ENCODE measurements at regions not wholly inside any gene's neighbourhood (a gene's known extent, or its start where the extent isn't known, plus 50 kb on each side); places are given as distances from the start of the nearest gene placed in this dataset.

DNA sequence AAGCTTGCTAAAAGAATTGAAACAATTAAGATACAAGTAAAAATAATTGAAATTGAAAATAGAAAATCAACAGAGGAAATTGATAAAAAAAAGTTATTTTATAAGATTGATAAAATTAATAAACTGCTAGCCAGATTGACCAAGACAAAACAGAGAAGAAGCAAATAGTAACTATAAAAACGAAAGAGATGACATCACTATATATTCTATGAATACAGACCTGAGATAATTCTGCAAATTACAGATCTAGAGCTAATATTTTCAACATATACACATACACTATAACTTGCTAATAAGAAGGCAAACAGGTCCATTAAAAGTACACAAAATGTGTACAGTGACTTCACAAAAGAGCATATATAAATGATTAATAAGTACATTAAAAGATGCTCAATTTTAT is 90.1 kb upstream of the RNPC3 start:
- H3K9me3 ChIP-seq (replicated peaks; ENCODE audit: control insufficient read depth, low read depth, low read length), result no peaks in the 10 kb centered on the region
- DNase-seq, result no peak
- WGBS (ENCODE audit: insufficient coverage), result no CpG with 5 or more reads among the region's 1 CpG
- H3K27ac ChIP-seq (ENCODE audit: low read length), result no peak overlapping the region
- H3K4me1 ChIP-seq (ENCODE audit: control insufficient read depth, insufficient read depth, low read length), result no peaks in the 10 kb centered on the region
- H3K4me3 ChIP-seq (ENCODE audit: low read length), result no peak overlapping the region
- no peaks in the 10 kb centered on the region for H3K36me3 ChIP-seq (ENCODE audit: control insufficient read depth, insufficient read depth, low read length)
- no peaks in the 10 kb centered on the region for H3K27me3 ChIP-seq (ENCODE audit: control insufficient read depth, insufficient read depth, low read length)

DNA sequence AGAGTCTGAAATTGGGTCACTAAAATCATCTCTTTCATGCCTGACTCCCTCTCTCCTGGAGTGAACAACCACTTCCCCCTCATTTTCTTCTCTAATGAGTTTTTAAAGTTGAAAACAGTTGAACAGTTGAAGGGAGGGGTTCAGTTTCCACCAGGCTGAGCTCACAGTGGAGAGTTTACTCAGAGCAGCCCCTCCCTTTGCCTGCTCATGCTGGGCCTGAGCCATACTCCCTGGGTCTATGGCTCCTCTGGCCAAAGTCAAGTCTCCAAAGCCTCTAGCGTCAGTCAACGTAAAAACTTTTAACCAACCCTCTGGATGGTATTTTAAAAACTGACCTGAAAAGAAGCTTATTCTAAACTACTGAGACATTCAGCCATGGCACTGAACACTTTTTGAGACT is 100.8 kb upstream of the RNPC3 start:
- DNase-seq, result no peak
- 86% methylated on average over 2 of the region's 2 CpGs for whole genome bisulfite sequencing (ENCODE audit: insufficient coverage)

DNA sequence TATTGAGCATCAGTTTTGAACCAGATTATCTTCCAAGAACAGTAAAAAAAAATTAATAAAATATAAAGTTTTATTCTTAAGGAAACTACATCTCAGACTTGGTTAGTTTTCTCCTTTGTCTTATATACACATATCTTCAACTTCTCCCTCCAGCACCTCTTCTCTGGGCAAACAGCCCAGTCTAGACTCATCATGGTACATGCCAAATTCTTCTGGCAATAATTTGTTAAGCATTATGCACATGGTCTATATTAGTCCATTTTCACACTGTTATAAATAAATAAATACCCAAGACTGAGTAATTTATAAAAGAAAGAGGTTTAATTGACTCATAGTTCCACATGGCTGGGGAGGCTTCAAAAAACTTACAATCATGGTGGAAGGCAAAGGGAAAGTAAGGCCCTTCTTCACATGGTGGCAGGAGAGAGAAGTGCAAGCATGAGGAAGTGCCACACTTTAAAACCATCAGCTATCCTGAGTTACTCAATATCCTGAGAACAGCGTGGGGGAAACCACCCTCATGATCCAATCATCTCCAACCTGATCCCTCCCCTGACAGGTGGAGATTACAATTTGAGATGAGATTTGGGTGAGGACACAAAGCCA is 108.7 kb upstream of the RNPC3 start:
- Histone ChIP-seq H3K4me1 (ENCODE audit: control insufficient read depth, insufficient read depth, low read length) (no peaks in the 10 kb centered on the region), H3K27me3 (ENCODE audit: control insufficient read depth, insufficient read depth, low read length) (no peaks in the 10 kb centered on the region), H3K9me3 (replicated peaks; ENCODE audit: control insufficient read depth, low read depth, low read length) (no peaks in the 10 kb centered on the region), H3K27ac (ENCODE audit: low read length) (no peak overlapping the region), H3K4me3 (ENCODE audit: low read length) (no peak overlapping the region), H3K36me3 (ENCODE audit: control insufficient read depth, insufficient read depth, low read length) (no peaks in the 10 kb centered on the region)
- WGBS (ENCODE audit: insufficient coverage), result no CpG with 5 or more reads among the region's 1 CpG
- DNase-seq, result no peak

More for the DNA sequence above, 100.8 kb upstream of the RNPC3 start:
- Histone ChIP-seq H3K36me3 (ENCODE audit: control insufficient read depth, insufficient read depth, low read length) (no peaks in the 10 kb centered on the region), H3K9me3 (replicated peaks; ENCODE audit: control insufficient read depth, low read depth, low read length) (no peaks in the 10 kb centered on the region), H3K27me3 (ENCODE audit: control insufficient read depth, insufficient read depth, low read length) (no peaks in the 10 kb centered on the region), H3K4me1 (ENCODE audit: control insufficient read depth, insufficient read depth, low read length) (no peaks in the 10 kb centered on the region), H3K4me3 (ENCODE audit: low read length) (no peak overlapping the region), H3K27ac (ENCODE audit: low read length) (no peak overlapping the region)

DNA sequence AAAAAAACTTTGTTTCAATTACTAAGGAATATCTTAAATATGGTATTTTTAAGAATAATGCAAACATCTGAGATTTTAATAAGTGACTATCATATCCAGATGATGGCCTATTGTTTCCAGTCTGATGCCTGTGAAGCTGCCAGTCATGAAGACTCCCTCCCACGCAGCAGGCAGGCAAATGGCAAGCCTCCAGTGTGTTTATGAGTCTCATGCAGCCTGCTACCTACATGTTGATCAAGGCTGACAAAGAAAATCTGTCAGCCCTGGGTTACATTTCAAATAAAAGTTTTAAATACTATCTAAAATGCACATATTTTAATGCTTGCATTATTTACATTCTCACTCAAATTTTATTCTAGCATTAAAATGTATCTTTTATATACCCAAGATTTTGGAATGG is 137.6 kb upstream of the RNPC3 start:
- Histone ChIP-seq H3K4me1 (ENCODE audit: control insufficient read depth, insufficient read depth, low read length) (no peaks in the 10 kb centered on the region), H3K36me3 (ENCODE audit: control insufficient read depth, insufficient read depth, low read length) (no peaks in the 10 kb centered on the region), H3K27me3 (ENCODE audit: control insufficient read depth, insufficient read depth, low read length) (no peaks in the 10 kb centered on the region), H3K9me3 (replicated peaks; ENCODE audit: control insufficient read depth, low read depth, low read length) (no peaks in the 10 kb centered on the region), H3K4me3 (ENCODE audit: low read length) (no peak overlapping the region), H3K27ac (ENCODE audit: low read length) (no peak overlapping the region)
- WGBS (ENCODE audit: insufficient coverage), result 40% methylated on average over 1 of the region's 1 CpG
- no peak for DNase-seq

DNA sequence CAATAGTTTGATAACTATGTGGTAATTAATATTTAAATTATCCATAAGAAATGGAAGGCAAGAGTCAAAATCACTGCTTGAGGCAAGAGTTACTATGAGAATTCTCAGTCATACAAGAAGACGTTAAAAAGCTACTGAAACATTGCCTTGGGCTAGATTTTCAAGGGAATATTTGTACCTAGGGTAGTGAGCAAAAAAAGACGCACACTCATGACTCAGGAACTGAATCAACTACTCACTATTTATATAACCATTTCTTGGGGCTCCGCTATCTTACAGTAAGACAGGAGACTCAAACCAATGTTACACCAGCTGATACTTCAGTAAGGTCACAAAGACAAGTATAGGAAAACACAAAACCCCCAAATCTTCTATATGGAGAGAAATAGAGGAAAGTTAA is 151.5 kb upstream of the RNPC3 start:
- H3K36me3 ChIP-seq (ENCODE audit: control insufficient read depth, insufficient read depth, low read length), result no peaks in the 10 kb centered on the region
- no peaks in the 10 kb centered on the region for H3K9me3 ChIP-seq (replicated peaks; ENCODE audit: control insufficient read depth, low read depth, low read length)
- H3K4me3 ChIP-seq (ENCODE audit: low read length), result no peak overlapping the region
- DNase-seq, result no peak
- H3K4me1 ChIP-seq (ENCODE audit: control insufficient read depth, insufficient read depth, low read length), result no peaks in the 10 kb centered on the region
- WGBS (ENCODE audit: insufficient coverage), result no CpG with 5 or more reads among the region's 3 CpGs
- H3K27ac ChIP-seq (ENCODE audit: low read length), result no peak overlapping the region
- no peaks in the 10 kb centered on the region for H3K27me3 ChIP-seq (ENCODE audit: control insufficient read depth, insufficient read depth, low read length)

DNA sequence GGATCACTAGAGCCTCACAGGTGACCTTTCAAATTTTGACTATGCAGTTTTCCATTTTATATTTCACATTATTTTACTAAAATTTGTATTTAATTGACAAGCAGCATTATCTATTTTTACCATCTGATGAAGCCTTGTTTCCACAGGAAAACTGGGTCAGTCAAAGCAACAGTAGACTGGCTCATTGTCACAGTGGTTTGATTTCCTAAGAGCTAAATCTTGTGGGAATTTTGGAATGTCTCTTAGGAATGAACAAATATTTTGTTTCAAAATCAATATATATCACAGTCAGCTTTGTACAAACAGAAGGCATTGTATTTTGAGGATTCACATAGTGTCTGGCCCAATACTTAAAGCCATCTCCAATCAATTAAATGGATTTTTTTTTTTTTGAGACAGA is 152.6 kb upstream of the RNPC3 start:
- Histone ChIP-seq H3K27me3 (ENCODE audit: control insufficient read depth, insufficient read depth, low read length) (no peaks in the 10 kb centered on the region), H3K4me1 (ENCODE audit: control insufficient read depth, insufficient read depth, low read length) (no peaks in the 10 kb centered on the region), H3K4me3 (ENCODE audit: low read length) (no peak overlapping the region), H3K36me3 (ENCODE audit: control insufficient read depth, insufficient read depth, low read length) (no peaks in the 10 kb centered on the region), H3K27ac (ENCODE audit: low read length) (no peak overlapping the region), H3K9me3 (replicated peaks; ENCODE audit: control insufficient read depth, low read depth, low read length) (no peaks in the 10 kb centered on the region)
- DNase-seq, result no peak

DNA sequence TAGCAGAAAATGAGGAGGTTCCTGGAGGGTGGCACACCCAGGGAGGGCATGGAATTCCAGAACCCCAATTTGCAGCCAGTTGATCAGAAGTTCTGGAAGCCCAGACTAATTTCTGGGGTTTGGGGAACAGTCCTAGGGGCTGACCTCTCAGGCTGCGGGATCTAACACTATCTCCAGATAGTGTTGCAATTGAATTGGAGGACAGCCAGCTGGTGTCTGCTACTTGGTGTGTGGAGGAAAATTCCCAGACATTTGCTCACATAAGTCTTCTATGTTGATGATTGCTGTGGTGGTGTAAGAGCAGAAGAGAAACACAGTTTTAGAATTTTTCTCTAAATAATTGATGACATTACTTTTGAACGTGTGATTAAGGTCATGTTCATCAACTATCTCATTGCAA is 154.3 kb upstream of the RNPC3 start:
- DNase-seq, result no peak
- Histone ChIP-seq H3K9me3 (replicated peaks; ENCODE audit: control insufficient read depth, low read depth, low read length) (no peaks in the 10 kb centered on the region), H3K27me3 (ENCODE audit: control insufficient read depth, insufficient read depth, low read length) (no peaks in the 10 kb centered on the region), H3K4me3 (ENCODE audit: low read length) (no peak overlapping the region), H3K27ac (ENCODE audit: low read length) (no peak overlapping the region), H3K4me1 (ENCODE audit: control insufficient read depth, insufficient read depth, low read length) (no peaks in the 10 kb centered on the region), H3K36me3 (ENCODE audit: control insufficient read depth, insufficient read depth, low read length) (no peaks in the 10 kb centered on the region)
- no CpG with 5 or more reads among the region's 2 CpGs for WGBS (ENCODE audit: insufficient coverage)

- no peaks in the 10 kb centered on the region for H3K4me1 ChIP-seq (ENCODE audit: control insufficient read depth, insufficient read depth, low read length)
- H3K27ac ChIP-seq (ENCODE audit: low read length), result no peak overlapping the region
- H3K4me3 ChIP-seq (ENCODE audit: low read length), result no peak overlapping the region
- H3K9me3 ChIP-seq (replicated peaks; ENCODE audit: control insufficient read depth, low read depth, low read length), result no peaks in the 10 kb centered on the region
- 88% methylated on average over 1 of the region's 4 CpGs for whole genome bisulfite sequencing (ENCODE audit: insufficient coverage)
- H3K27me3 ChIP-seq (ENCODE audit: control insufficient read depth, insufficient read depth, low read length), result no peaks in the 10 kb centered on the region
- DNase-seq, result no peak
- H3K36me3 ChIP-seq (ENCODE audit: control insufficient read depth, insufficient read depth, low read length), result no peaks in the 10 kb centered on the region
Observed at GRCh38 chr1:103367186-103367585, 158.3 kb upstream of the RNPC3 start.

- H3K27me3 ChIP-seq (ENCODE audit: control insufficient read depth, insufficient read depth, low read length), result no peaks in the 10 kb centered on the region
- no peak for DNase-seq
- WGBS (ENCODE audit: insufficient coverage), result no CpG with 5 or more reads among the region's 5 CpGs
- H3K4me1 ChIP-seq (ENCODE audit: control insufficient read depth, insufficient read depth, low read length), result no peaks in the 10 kb centered on the region
- no peak overlapping the region for H3K4me3 ChIP-seq (ENCODE audit: low read length)
- no peaks in the 10 kb centered on the region for H3K36me3 ChIP-seq (ENCODE audit: control insufficient read depth, insufficient read depth, low read length)
- no peaks in the 10 kb centered on the region for H3K9me3 ChIP-seq (replicated peaks; ENCODE audit: control insufficient read depth, low read depth, low read length)
- H3K27ac ChIP-seq (ENCODE audit: low read length), result no peak overlapping the region
Observed at GRCh38 chr1:103365860-103366569, 159.5 kb upstream of the RNPC3 start.

DNA sequence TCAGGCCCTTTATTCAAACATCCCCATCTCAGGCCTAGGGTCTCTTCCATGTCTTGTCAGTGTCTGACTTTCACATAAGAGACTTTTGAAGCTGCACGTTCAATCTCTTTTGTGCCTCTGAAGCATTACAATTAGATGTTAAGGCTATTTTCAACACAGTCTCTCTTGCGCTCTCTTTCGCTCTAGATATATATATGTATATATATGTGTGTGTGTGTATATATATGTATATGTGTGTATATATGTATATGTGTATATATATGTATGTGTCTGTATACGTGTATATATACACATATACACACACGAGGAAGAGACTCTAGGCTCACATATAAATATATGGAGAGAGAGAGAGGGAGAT is 162.5 kb upstream of the RNPC3 start:
- no peaks in the 10 kb centered on the region for H3K9me3 ChIP-seq (replicated peaks; ENCODE audit: control insufficient read depth, low read depth, low read length)
- no peak for DNase-seq
- WGBS (ENCODE audit: insufficient coverage), result no CpG with 5 or more reads among the region's 5 CpGs

More for the DNA sequence above, 162.5 kb upstream of the RNPC3 start:
- H3K4me1 ChIP-seq (ENCODE audit: control insufficient read depth, insufficient read depth, low read length), result no peaks in the 10 kb centered on the region
- no peak overlapping the region for H3K4me3 ChIP-seq (ENCODE audit: low read length)
- H3K36me3 ChIP-seq (ENCODE audit: control insufficient read depth, insufficient read depth, low read length), result no peaks in the 10 kb centered on the region
- no peak overlapping the region for H3K27ac ChIP-seq (ENCODE audit: low read length)
- H3K27me3 ChIP-seq (ENCODE audit: control insufficient read depth, insufficient read depth, low read length), result no peaks in the 10 kb centered on the region

Measured in muscle of leg (tissue), 3 donors.